Endothelial cell of umbilical vein (primary cell): ENCODE measurements at regions not wholly inside any gene's neighbourhood (a gene's known extent, or its start where the extent isn't known, plus 50 kb on each side); places are given as distances from the start of the nearest gene placed in this dataset.
"Not testable (repeated sequence)": the region's sequence is repeated elsewhere in the genome, so short reads cannot be mapped to it uniquely, and the experiment has no call there.

Source experiments
- BruUV-seq: library from RNA; stranded (reverse); fragments of 400-500 nt; replicated peaks from 2 replicates; lab custom pipeline; 2021; lab: Mats Ljungman, UMichigan
- CTCF ChIA-PET: fragments of 300-600, 350-600 bp; sonication (Branson Sonifier 250); formaldehyde crosslinking; loops from one replicate; lab custom pipeline; 2021; ENCODE audit warnings: antibody characterized with exemption, inconsistent platforms; lab: Charles Lee
- POLR2A ChIA-PET: fragments of 300-600, 350-600 bp; sonication (Branson Sonifier 250); formaldehyde crosslinking; loops from one replicate; lab custom pipeline; 2021; ENCODE audit warnings: antibody characterized with exemption, inconsistent platforms; lab: Charles Lee
- DNase-seq: peaks from one replicate; pipeline ENCODE4 v3.0.0-alpha.2; 2011; ENCODE audit warnings: low read depth, low spot score
- FAIRE-seq: peaks from 2 replicates; lab custom pipeline; 2011; peaks lifted over from hg19 to GRCh38; lab: Jason Lieb, UNC
- H2AFZ ChIP-seq: 2 replicates; pipeline ENCODE4 v1.6.0; 2012; ENCODE audit warnings: low read depth, low read length, control low read depth, inconsistent platforms
- H3K27ac ChIP-seq: 2 replicates; pipeline ENCODE4 v1.5.1; 2011; ENCODE audit warnings: low read depth, mild to moderate bottlenecking, control low read depth, low read length, moderate library complexity; ENCODE audit not compliant: insufficient read depth
- H3K27me3 ChIP-seq, 2 experiments: 2 replicates each; pipeline versions ENCODE4 v1.6.0 to v1.6.1; 2011; ENCODE audit warnings: low read length in 2 of 2, mixed read lengths in 1 of 2; ENCODE audit not compliant: control insufficient read depth in 2 of 2, insufficient read depth in 2 of 2
- H3K36me3 ChIP-seq, 2 experiments: 2 replicates in 1 of 2; 3 replicates in 1 of 2; pipeline ENCODE4 v1.5.1; 2011; ENCODE audit warnings: low read length in 2 of 2, mild to moderate bottlenecking in 1 of 2, moderate library complexity in 1 of 2; ENCODE audit not compliant: control insufficient read depth in 2 of 2, insufficient read depth in 2 of 2; ENCODE audit errors: extremely low read depth in 1 of 2
- H3K4me1 ChIP-seq: 3 replicates; pipeline ENCODE4 v1.5.1; 2011; ENCODE audit warnings: mild to moderate bottlenecking, low read length; ENCODE audit not compliant: control insufficient read depth, insufficient read depth; ENCODE audit errors: extremely low read depth
- H3K4me2 ChIP-seq: 2 replicates; pipeline ENCODE4 v1.6.1; 2011; ENCODE audit warnings: low read length, control low read depth, mixed read lengths; ENCODE audit not compliant: insufficient read depth
- H3K4me3 ChIP-seq, 3 experiments: fragments of 200-600 bp in 1 of 3; sonication (generic), shearing (Covaris generic) in 1 of 3; replicated peaks in 1 of 3; 2 replicates each; pipeline ENCODE4 v1.5.1; 2011 to 2016; ENCODE audit warnings: control low read depth in 3 of 3, low read length in 3 of 3, mild to moderate bottlenecking in 2 of 3, inconsistent platforms in 1 of 3, low read depth in 1 of 3, moderate library complexity in 1 of 3; ENCODE audit not compliant: insufficient read depth in 1 of 3
- H3K79me2 ChIP-seq: 2 replicates; pipeline ENCODE4 v1.6.0; 2012; ENCODE audit warnings: low read length, inconsistent platforms; ENCODE audit not compliant: control insufficient read depth, insufficient read depth
- H3K9ac ChIP-seq: replicated peaks from 2 replicates; pipeline ENCODE3; 2011; ENCODE audit warnings: low read length, control low read depth; ENCODE audit not compliant: insufficient read depth; ENCODE audit errors: extremely low read depth
- H3K9me1 ChIP-seq: replicated peaks from 3 replicates; pipeline ENCODE4 v1.6.0; 2011; ENCODE audit warnings: mild to moderate bottlenecking, low read length; ENCODE audit not compliant: control insufficient read depth, insufficient read depth; ENCODE audit errors: extremely low read depth
- H3K9me3 ChIP-seq: replicated peaks from 2 replicates; pipeline ENCODE4 v1.5.1; 2012; ENCODE audit warnings: low read length, inconsistent platforms; ENCODE audit not compliant: control insufficient read depth, insufficient read depth
- H4K20me1 ChIP-seq: replicated peaks from 2 replicates; pipeline ENCODE3; 2011; ENCODE audit warnings: mild to moderate bottlenecking, low read length; ENCODE audit not compliant: control insufficient read depth, insufficient read depth; ENCODE audit errors: extremely low read depth
- CTCF ChIP-seq, 2 donors: IDR thresholded peaks; 1 replicate in 1 of 2; 2 replicates in 1 of 2; pipeline ENCODE4 v1.5.1; 2011; ENCODE audit warnings: low read length in 2 of 2, mild to moderate bottlenecking in 2 of 2, moderate library complexity in 2 of 2, control low read depth in 1 of 2, inconsistent platforms in 1 of 2, low read depth in 1 of 2; ENCODE audit not compliant: insufficient read depth in 1 of 2; ENCODE audit errors: extremely low read depth in 1 of 2
- FOS ChIP-seq: IDR thresholded peaks from 2 replicates; pipeline ENCODE4 v1.6.1; 2011; ENCODE audit warnings: mild to moderate bottlenecking, low read length, moderate library complexity, borderline replicate concordance; ENCODE audit not compliant: insufficient read depth
- JUN ChIP-seq: IDR thresholded peaks from 2 replicates; pipeline ENCODE4 v1.6.1; 2011; ENCODE audit warnings: borderline replicate concordance, low read depth; ENCODE audit not compliant: insufficient read length, insufficient read depth
- POLR2AphosphoS5 ChIP-seq: IDR thresholded peaks from 2 replicates; pipeline ENCODE4 v1.6.1; 2012; ENCODE audit warnings: low read depth, mild to moderate bottlenecking, control low read depth, low read length, moderate library complexity; ENCODE audit not compliant: insufficient read depth
- dilution Hi-C: fragments of 300-500 bp; cut with MboI; formaldehyde crosslinking; loops from one replicate; pipeline ENCODE4 v1.15.0; 2019; ENCODE audit warnings: low sequenced_read_pairs; ENCODE audit not compliant: extremely low pct_ligation_motif_present
- intact Hi-C: fragments of 100-400 bp; cut with micrococcal nuclease; formaldehyde crosslinking; loops from one replicate; pipeline ENCODE4 v1.10.0; 2022

GRCh38 chr4:173998471-173999144, 284.9 kb downstream of the FBXO8 start:
- Histone ChIP-seq H3K4me2 (no peak overlapping the region), H4K20me1 (no peaks in the 10 kb centered on the region), H3K27ac (no peak overlapping the region), H3K9me3 (no peaks in the 10 kb centered on the region), H3K9me1 (no peaks in the 10 kb centered on the region), H3K27me3 (no peaks in the 10 kb centered on the region), H3K4me3 (no peak overlapping the region), H3K79me2 (no peaks in the 10 kb centered on the region), H3K9ac (no peak overlapping the region), H3K36me3 (no peaks in the 10 kb centered on the region), H3K4me1 (no peaks in the 10 kb centered on the region), H2AFZ (no peak overlapping the region)
- ChIA-PET CTCF (no interaction called here), POLR2A (no interaction called here)
- intact Hi-C loops: no loop called here
- BruUV-seq: no TSS peak
- DNase-seq (no peak), FAIRE-seq (no peak)
- dilution Hi-C loops: no loop called here
- no peak for TF ChIP-seq CTCF (IDR thresholded peaks at IDR 0.05; ENCODE audit: extremely low read depth in 1 of 2, insufficient read depth in 1 of 2, low read depth in 1 of 2, low read length in 2 of 2)
- no peak for TF ChIP-seq FOS
- no peak for TF ChIP-seq POLR2AphosphoS5
- TF ChIP-seq JUN: no peak

DNA sequence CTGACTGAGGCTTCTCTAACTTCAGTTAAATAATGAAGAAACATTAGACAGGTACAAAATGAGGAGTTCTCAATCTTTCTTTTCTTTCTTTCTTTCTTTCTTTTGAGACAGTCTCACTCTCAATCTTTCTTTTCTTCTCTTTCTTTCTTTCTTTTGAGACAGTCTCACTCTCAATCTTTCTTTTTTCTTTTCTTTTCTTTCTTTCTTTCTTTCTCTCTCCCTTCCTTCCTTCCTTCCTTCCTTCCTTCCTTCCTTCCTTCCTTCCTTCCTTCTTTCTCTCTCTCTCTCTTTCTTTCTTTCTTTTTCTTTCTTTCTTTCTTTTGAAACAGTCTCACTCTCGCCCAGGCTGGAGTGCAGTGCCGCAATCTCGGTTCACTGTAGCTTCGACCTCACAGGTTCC, 287.7 kb downstream of the FBXO8 start:
- H3K27me3 ChIP-seq, DNase-seq, H3K4me1 ChIP-seq, H3K9me3 ChIP-seq, intact Hi-C loops, H3K27ac ChIP-seq, FAIRE-seq, H3K79me2 ChIP-seq, CTCF ChIA-PET, dilution Hi-C loops, H4K20me1 ChIP-seq, H3K9me1 ChIP-seq, POLR2A ChIA-PET, H3K4me2 ChIP-seq, H3K4me3 ChIP-seq, H3K9ac ChIP-seq, H3K36me3 ChIP-seq, H2AFZ ChIP-seq, BruUV-seq: not testable (repeated sequence)
